GM18868 (cell line): ENCODE measurements at regions not wholly inside any gene's neighbourhood (a gene's known extent, or its start where the extent isn't known, plus 50 kb on each side); places are given as distances from the start of the nearest gene placed in this dataset.

ENCODE experiments used
- ATAC-seq: cut with Tn5 transposase; IDR thresholded peaks from one replicate; pipeline ENCODE4 v1.9.1; 2021; ENCODE audit warnings: mild to moderate bottlenecking, moderate library complexity; ENCODE audit not compliant: unreplicated experiment

DNA sequence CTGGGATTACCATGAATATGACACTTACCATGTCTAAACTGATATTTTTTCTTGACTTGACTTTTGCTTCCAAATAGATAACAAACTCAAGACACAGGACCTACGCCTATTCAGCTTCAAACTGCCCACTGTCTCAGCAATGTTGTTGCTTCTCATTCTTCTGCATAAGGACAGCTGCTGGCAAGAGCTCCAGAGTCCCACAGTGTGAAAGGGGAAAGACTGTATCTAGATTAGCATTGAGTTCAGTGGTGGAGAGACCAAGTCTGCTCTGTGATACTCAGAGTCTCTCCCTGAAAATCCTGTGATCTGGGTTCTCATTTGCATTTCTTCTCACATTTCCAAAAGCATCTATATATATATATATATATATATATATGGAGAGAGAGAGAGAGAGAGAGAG is 247.9 kb upstream of the NT5C1B start:
- no peak for ATAC-seq

DNA sequence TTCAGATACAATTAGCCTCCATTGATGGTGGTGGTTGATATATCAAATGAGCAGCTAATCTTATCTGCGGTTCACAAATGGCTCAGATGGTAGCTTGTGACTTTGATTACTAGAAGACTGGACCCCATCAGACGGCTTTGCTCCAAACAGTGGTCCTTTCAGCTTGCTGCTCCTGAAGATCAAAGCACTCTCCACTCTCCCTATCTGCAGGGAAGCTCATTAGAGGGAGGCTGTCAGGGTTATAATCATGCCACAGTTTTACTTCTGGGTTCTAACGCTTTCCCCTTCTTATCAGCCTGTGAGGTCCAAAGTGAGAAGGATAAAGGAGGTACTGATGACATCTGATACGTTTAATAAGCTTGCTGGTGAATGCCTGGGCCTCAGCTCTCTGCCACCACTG is 247.1 kb upstream of the NT5C1B start:
- ATAC-seq = no peak

DNA sequence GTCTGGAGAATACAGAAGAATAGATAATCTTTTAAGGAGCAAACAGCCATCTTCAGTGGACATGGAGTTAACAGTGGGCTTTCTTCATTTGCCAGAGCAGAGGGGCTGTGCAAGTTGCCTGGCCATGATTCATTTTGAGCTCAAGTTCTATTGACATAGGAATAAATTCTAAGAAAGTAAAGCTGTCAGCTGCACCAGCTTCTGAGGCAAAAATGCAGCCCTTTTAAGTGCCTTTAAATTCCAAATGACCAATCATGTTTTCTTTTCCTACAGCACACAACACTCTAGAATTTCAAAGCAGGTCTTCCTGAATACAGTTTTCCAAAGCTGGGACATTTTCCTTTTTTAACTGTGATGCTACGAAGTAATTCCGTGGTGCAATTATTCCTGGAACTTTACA is 246.4 kb upstream of the NT5C1B start:
- ATAC-seq = no peak

DNA sequence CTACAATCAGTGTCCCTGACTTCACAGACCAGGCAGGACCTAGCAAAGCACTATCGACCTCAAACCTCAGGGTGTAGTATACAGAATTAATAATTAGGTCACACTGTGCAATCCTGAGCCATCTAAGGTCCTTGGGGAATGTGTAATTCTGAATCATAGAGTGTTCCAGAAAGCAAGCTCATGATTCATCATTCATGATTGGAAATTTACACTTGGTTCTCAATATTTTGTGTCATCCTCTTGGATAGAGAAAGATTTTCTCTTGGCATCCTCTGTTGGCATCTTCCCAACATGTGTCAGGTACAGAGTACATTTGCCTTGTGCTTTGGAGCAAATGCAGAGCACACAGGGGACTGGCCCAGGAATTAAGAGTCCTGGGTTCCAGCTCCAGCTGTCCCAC is 245.0 kb upstream of the NT5C1B start:
- ATAC-seq = no peak

DNA sequence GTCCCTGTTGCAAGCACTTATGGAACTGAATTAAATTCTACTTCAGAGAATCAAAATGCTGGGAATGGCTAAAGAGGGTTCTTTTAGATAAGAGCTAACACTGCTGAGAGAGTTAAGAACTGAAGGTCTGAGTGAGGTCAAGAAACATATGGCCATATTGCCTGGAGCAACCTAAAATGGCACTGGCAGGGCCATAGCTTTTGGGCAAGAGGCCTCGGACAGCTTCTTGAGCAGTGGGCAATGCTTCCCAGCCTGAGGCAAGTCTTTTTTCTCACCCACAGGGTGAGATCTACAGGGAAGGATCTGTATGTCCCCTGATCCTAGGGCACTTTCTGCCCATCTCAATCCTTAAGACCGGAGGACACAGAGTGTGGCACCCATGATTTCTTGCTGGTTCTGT is 244.6 kb upstream of the NT5C1B start:
- ATAC-seq = no peak

DNA sequence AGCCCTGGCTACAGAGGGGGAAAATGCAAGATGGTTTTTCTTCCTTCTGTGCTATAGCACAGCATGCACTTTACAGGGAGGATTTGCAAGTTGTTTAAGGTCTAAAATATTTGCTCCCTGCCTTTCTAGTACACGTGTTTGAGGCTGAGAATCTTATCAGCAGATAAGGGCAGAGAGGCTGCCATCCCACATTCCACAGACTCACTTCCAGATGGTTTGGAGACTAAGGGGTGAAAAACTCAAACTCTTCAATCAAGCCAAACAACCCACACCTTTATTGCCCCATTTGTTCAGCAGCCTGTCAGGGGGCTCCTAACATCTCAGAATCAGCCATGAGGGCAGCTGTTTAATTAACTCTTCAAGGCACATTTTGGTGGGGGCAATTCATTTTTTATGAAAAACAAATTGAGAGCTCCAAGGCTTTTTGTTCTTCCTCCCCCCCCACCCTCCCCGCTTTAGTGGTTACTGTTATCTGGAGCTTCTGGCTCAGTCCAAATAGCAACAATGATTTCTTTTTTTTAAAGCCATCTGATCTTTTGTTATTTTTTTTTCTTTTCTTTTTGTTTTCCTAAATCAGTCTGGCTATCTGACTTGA is 242.6 kb upstream of the NT5C1B start:
- ATAC-seq = no peak

DNA sequence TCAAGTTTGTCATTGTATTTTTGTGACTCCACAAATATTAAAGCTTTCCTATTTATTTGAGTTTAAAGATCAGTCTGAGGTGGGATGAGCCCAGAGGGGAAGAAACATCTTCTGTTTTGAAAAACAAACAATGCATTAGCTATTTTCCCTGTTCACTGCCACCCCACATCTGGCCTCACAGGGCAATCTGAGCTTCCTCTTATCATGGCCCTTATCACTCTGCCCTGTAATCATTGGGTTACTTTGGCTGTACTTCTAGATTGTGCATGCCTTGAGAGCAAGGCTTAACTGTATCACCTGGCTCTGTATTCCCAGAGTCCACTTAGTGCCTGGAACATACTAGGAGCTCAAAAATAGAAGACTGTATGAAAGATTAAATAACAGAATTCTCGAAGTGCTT is 241.6 kb upstream of the NT5C1B start:
- no peak for ATAC-seq

DNA sequence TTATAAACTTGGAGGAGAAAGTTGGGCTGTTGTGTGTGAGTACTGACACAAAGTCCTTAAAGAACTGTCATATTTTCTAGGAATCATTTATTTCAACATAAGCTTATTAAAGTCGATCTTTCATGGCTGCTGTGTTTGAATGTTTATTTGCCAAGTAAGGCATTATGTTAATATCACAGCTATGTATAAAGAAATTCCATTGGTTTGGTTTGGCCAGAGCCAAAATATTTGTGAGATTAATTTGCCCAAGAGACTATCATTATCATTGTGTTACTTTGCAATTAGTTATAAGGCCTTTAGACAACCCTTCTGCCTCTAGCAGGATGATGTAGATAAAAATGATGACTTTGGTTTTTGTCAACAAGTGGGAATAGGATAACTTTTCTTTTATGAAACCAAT is 240.6 kb upstream of the NT5C1B start:
- no peak for ATAC-seq

DNA sequence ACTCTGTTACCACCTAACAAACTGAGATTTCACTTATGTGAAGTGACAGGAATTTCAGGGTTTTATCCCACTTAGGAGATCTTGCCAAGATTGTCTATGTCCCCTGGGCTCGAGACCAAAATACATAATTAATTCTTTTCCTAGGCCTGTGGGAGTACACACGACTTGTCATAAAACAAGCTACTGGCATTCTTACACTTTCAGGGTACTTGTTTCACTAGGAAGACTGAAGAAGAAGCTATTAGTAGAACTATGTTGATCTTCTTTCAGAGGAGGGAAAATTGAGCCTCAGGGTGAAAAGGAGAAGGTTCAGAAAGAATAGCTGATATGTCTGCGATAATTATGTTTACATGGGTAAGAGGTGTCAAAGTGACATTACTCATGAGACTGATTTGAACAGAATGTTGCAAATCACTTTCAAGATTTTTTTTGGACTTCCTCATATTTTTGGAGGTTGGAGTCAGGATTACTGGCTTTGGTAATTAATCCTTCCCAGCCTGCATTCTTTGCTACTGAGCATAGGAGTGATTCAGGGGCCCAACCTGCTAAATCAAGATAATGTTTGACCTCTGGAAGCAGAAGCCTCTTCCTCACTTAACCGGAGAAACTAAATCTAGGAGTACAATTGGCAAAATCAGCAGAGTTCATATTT is 240.0 kb upstream of the NT5C1B start:
- ATAC-seq = no peak

DNA sequence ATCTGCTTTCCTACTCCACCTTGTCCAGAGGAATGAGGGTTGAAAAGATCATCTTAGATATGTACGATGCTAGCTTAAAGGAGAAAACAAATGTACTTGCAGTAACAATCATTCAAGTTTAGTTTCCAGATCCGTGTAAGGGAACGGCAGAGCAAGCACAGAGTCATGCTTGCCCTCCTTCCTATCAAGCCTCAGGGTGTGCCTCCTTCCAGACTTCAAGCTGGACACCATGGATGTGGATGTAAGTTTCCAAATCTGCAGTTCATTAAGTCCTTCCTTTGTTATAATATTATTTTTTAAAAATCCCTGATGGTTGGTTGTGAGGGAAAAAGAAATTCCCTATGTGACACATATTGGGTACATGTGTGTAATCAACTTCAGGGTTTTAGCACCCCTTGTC is 238.9 kb upstream of the NT5C1B start:
- ATAC-seq = no peak

DNA sequence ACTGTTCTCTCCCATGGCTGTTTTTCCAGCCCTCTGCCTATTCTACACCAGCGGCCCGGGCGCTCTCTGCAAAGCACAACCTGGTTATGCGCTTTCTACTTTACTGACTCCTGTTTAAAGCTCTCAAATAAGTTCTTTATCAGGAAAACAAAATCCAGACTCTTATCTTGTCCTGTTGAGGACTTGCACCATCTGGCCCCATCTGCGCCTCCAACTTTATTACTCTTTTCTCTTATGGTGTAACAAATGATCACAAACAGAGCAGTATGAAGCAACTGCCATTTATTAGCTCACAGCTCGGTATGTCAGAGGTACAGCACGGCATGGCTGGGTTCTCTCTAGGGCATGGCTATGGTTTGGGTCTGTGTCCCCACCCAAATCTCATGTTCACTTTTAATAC is 236.5 kb upstream of the NT5C1B start:
- no peak for ATAC-seq

DNA sequence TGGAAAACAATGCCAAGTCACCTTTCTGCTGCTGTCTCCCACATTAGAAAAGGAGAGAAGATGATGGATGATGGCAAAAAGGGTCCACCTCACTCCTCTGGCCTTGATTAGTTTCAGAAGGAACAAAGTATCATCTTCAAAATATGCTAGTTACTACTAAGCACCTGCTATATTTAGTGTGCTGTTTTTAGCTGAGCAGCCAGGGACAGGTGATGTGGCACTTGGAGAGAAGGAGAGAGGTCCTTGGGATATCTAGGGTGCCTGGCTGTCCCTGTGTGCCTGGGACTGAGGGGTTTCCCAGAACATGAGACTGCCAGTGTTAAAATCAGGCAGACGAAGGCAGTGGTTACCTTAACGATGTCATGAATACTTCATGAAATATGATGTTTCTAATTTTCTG is 235.5 kb upstream of the NT5C1B start:
- ATAC-seq = no peak

DNA sequence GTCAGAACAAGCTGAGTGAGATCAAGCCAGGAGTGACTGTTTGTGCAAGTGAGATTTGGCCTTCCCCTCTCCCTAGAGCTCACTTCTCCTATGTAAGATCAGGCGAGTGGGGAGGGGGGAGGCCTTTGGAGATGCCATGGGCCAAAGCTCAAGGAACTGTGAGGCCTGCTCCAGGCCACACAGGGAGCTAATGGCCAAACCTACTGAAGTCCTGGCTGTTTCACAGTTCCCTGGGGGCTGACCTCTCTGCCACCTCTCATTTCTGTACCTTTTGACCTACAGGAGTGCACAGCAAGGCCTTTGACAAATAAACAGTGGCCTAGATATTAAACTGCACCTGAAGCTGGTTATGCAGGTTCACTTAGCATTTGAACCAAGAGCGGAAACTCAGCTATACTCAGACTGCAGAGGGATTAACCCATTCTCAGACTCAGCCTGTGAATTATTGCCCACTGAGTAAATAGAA is 235.0 kb upstream of the NT5C1B start:
- no peak for ATAC-seq

DNA sequence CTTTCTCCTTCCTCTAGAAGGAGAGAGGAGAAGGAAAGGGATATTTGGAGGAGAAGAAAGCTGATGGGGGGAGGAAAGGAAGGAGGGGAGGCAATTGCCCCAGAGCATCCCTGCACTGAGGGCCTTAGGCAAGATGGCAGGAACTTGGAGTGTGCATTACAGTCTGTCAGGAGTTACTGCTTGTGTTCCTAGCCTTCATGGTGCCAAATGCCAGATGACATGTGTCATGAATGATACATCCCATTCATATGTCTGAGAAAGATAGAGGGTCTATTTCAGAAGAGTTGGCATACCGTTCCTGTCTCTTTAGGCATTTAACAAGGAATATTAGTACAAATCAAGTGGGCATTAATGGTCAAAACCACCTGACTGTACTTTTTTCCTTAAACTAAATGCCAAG is 232.1 kb upstream of the NT5C1B start:
- no peak for ATAC-seq

DNA sequence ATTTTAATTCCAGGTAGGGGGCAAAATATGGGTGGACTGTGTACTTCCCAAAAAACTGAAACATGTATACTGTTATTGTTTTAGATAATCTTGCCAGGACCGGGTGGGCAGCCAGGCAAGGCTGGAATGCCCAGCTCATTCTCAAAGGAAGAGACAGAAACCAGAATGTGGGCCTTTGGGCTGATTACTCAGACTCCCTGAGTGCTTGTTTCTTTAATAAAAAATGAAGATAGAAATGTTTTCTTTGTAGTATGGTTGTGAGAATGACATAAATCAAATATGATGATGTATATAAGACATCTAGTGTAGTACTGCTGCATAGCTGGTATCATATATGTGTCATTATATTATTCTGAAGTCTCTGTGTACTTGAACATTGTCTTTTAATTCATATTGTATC is 231.6 kb upstream of the NT5C1B start:
- ATAC-seq = no peak

DNA sequence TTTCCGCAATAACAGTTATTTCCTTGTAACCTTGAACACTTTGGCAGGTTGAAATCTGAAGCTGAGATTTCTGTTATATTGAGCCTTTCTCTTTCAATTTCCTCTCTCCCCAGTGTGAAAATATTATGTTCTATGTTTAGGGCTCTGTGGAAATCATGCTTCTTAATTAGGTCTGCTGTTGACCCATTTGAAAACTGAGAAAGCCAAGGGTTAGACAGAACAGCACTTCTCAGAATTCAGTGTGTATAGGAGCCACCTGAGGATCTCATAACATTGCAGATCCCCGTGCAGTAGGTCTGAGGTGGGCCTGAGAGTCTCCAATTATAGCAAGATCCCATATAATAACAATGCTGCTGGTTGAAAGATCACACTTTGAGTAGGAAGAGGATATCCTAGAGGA is 230.2 kb upstream of the NT5C1B start:
- no peak for ATAC-seq

DNA sequence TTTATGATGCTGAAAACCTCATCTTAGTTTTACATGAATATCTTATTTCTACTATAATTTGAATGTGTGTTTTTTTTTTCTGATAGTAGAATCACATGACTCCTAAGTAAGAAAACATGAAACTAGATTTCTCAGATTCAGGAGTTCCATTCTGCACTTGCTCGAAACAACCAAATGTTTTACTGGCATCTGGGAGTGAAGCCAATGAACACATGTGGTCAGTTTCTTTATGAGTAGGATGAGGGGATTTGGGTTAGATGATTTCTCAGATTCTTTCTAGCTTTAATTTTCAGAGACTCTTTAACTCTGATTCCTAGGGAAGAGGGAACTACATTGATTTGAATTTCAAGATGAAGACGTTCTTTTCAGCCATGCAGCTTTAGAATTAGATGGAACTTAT is 225.0 kb upstream of the NT5C1B start:
- no peak for ATAC-seq

DNA sequence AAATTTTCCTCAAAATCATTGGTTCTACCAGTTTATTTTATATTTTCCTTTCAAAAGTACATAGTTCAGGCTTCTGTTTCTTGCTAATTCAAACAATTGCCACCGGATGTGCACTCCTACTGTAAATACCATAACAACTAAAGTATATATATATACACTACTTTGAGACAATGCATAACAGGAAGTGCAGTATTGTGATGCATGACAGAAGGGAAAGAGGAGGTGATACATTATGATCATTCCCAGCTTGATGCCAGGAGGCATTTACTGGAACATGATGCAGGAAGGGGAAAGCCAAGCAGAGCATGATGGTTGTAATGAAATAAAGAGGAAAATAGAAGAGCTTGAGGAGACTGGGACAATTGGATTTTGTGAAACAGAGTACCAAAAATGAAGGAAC is 215.2 kb upstream of the NT5C1B start:
- no peak for ATAC-seq

DNA sequence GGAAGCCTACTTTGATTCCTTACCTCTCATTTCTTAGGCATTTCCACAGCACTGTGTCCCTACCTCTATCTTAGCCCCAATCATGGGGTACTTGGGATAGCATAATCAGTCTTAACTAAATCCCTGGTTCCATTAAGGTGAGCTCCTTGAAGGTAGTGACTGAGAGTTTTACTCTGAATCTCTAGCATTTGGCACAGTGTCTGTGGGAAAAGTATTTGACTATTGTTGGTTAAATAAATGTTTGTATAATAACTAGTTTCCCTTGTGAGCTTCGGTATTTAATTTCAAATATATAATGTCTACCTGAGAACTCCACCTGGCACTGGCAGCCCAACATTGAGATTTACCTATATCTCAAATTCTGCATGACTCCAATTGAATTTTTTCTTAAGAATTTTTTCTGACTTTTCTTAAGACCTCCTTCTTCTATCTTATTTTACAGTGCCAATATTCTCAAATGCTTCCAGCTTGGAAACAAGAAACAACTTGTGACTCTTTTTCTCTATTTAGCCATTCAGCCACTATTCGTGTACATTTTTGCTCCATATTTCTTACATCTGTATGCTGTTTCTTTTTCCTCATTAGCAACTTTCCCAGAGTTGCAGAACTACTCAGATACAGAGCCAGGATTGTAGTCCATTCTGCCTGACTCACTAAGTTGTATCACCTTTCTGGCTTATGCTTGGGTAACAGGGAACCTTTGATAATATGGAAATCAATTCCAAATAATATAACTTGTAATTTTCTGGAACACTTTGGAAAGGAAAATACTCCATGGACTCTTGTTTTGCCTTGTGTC is 214.0 kb upstream of the NT5C1B start:
- ATAC-seq = no peak

DNA sequence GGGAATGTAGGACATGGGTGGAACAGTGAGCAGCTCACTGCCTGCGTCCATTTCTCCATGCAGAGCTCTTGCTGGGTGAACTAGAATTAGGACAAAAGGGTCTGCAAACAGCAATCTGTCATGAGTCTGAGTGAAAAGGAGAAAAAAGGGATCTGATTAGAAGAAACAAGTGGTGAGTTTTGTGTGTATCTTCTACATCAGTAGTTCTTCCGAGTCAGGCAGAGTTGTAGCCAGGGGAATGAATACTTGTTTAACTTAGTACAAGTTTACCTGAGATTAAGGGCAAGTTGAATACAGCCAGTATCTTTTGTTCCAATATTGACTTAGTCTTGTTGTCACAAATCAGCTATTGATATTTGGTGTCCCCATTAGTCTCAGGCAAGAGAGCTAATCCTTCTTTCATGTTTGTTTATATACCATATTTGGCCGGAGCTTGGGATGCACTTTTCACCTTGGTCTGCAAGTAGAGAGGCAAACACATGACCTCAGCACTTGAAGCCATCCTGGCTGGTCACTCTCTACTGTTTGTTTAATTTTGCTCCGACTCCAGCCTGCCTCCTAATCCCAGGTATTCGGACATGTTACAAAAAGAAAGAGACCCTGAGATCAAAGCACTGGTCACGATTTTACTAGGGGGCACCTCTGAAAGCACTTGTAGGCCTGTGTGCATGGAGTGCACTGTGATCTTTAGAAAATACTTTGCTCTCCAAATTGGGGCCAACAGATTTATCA is 211.0 kb upstream of the NT5C1B start:
- no peak for ATAC-seq

DNA sequence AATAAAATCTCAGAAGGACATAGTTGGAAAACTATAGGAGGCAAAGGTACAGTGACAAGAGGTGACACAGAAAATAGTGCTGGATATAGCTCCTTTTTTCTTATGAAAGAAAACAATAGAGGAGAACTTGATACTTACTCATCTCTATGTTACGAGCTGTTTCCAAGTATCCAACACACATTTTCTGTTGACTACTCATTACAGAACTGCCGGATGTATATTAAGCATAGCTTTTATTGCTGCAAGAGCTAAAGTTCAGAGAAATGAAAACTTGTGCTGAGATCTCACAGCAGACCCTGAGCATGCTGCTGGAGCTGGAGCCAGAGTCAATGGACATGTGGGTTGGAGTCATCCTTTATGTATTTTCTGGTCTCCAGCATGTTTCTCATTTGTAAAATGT is 210.0 kb upstream of the NT5C1B start:
- no peak for ATAC-seq
